IPS-20b (cell line): ENCODE measurements at regions not wholly inside any gene's neighbourhood (a gene's known extent, or its start where the extent isn't known, plus 50 kb on each side); places are given as distances from the start of the nearest gene placed in this dataset.

ENCODE experiments used
- H3K27ac ChIP-seq: one replicate; pipeline ENCODE4 v1.5.1; 2013; ENCODE audit warnings: low read length
- H3K27me3 ChIP-seq: 2 replicates; pipeline ENCODE4 v1.6.1; 2013; ENCODE audit warnings: mild to moderate bottlenecking, low read length, inconsistent platforms; ENCODE audit not compliant: insufficient read depth
- H3K36me3 ChIP-seq: 2 replicates; pipeline ENCODE4 v1.6.1; 2013; ENCODE audit warnings: low read depth, mild to moderate bottlenecking, inconsistent platforms, low read length, moderate library complexity; ENCODE audit not compliant: insufficient read depth
- H3K4me1 ChIP-seq: 2 replicates; pipeline ENCODE4 v1.6.1; 2013; ENCODE audit warnings: mild to moderate bottlenecking, control low read depth, inconsistent platforms, low read length, moderate library complexity; ENCODE audit not compliant: insufficient read depth
- H3K4me3 ChIP-seq: 2 replicates; pipeline ENCODE4 v1.5.1; 2013; ENCODE audit warnings: mild to moderate bottlenecking, low read length, inconsistent platforms
- H3K9ac ChIP-seq: 2 replicates; pipeline ENCODE4 v1.6.1; 2013; ENCODE audit warnings: low read depth, mild to moderate bottlenecking, inconsistent platforms, low read length, moderate library complexity
- H3K9me3 ChIP-seq: 2 replicates; pipeline ENCODE4 v1.6.1; 2013; ENCODE audit warnings: mild to moderate bottlenecking, low read depth, low read length, inconsistent platforms; ENCODE audit not compliant: insufficient read depth

GRCh38 chr2:23296691-23297090, 88.3 kb upstream of the KLHL29 start:
- Histone ChIP-seq H3K36me3 (no peaks in the 10 kb centered on the region), H3K4me1 (no peaks in the 10 kb centered on the region), H3K9me3 (no peaks in the 10 kb centered on the region), H3K27me3 (no peaks in the 10 kb centered on the region), H3K4me3 (no peak overlapping the region), H3K9ac (no peak overlapping the region), H3K27ac (no peak overlapping the region)

- Histone ChIP-seq H3K9ac (no peak overlapping the region), H3K4me3 (no peak overlapping the region), H3K27ac (no peak overlapping the region), H3K36me3 (no peaks in the 10 kb centered on the region), H3K4me1 (no peaks in the 10 kb centered on the region), H3K27me3 (no peaks in the 10 kb centered on the region), H3K9me3 (no peaks in the 10 kb centered on the region)
Observed at GRCh38 chr2:23297112-23297511, 87.9 kb upstream of the KLHL29 start.

GRCh38 chr2:23298551-23298950, 86.4 kb upstream of the KLHL29 start:
- no peaks in the 10 kb centered on the region for H3K27me3 ChIP-seq
- H3K36me3 ChIP-seq, result no peaks in the 10 kb centered on the region
- H3K9me3 ChIP-seq, result no peaks in the 10 kb centered on the region
- no peak overlapping the region for H3K4me3 ChIP-seq
- no peaks in the 10 kb centered on the region for H3K4me1 ChIP-seq
- H3K27ac ChIP-seq, result no peak overlapping the region
- H3K9ac ChIP-seq, result no peak overlapping the region

GRCh38 chr2:23299476-23300195, 85.3 kb upstream of the KLHL29 start:
- no peaks in the 10 kb centered on the region for H3K4me1 ChIP-seq
- H3K27ac ChIP-seq, result no peak overlapping the region
- H3K36me3 ChIP-seq, result no peaks in the 10 kb centered on the region
- no peaks in the 10 kb centered on the region for H3K9me3 ChIP-seq
- H3K27me3 ChIP-seq, result no peaks in the 10 kb centered on the region
- no peak overlapping the region for H3K4me3 ChIP-seq
- no peak overlapping the region for H3K9ac ChIP-seq

DNA sequence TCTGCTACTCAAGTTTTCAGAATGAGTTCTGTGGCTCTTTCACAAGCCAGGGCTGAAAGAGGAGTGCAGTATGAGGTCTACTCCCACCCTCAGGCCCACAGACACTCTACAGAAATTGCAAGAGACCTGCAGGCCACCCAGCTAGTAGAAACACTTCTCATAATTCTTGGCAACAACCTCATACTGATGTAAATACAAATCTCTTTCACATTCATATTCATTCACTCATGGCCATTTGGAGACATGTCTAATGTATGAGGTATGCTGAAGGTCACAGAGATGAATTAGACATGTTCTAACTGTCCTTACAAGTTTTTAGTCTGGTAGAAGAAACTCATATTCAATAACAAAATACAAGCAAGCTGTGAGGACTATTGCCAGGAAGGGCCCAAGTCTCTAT, 83.8 kb upstream of the KLHL29 start:
- H3K4me1 ChIP-seq, result no peaks in the 10 kb centered on the region
- no peaks in the 10 kb centered on the region for H3K9me3 ChIP-seq
- H3K4me3 ChIP-seq, result no peak overlapping the region
- H3K36me3 ChIP-seq, result no peaks in the 10 kb centered on the region
- no peaks in the 10 kb centered on the region for H3K27me3 ChIP-seq
- no peak overlapping the region for H3K9ac ChIP-seq
- no peak overlapping the region for H3K27ac ChIP-seq

GRCh38 chr2:23302591-23302990, 82.4 kb upstream of the KLHL29 start:
- H3K36me3 ChIP-seq, result no peaks in the 10 kb centered on the region
- no peak overlapping the region for H3K4me3 ChIP-seq
- H3K9ac ChIP-seq, result no peak overlapping the region
- H3K9me3 ChIP-seq, result no peaks in the 10 kb centered on the region
- no peak overlapping the region for H3K27ac ChIP-seq
- H3K4me1 ChIP-seq, result no peaks in the 10 kb centered on the region
- no peaks in the 10 kb centered on the region for H3K27me3 ChIP-seq

- Histone ChIP-seq H3K27ac (no peak overlapping the region), H3K27me3 (no peaks in the 10 kb centered on the region), H3K36me3 (no peaks in the 10 kb centered on the region), H3K4me1 (no peaks in the 10 kb centered on the region), H3K9ac (no peak overlapping the region), H3K9me3 (no peaks in the 10 kb centered on the region), H3K4me3 (no peak overlapping the region)
Observed at GRCh38 chr2:23306401-23306800, 78.6 kb upstream of the KLHL29 start.

- Histone ChIP-seq H3K9me3 (no peaks in the 10 kb centered on the region), H3K4me1 (no peaks in the 10 kb centered on the region), H3K36me3 (no peaks in the 10 kb centered on the region), H3K27ac (no peak overlapping the region), H3K9ac (no peak overlapping the region), H3K4me3 (no peak overlapping the region), H3K27me3 (no peaks in the 10 kb centered on the region)
Observed at GRCh38 chr2:23311186-23311585, 73.8 kb upstream of the KLHL29 start.

GRCh38 chr2:23312996-23313606, 71.9 kb upstream of the KLHL29 start:
- Histone ChIP-seq H3K9me3 (no peaks in the 10 kb centered on the region), H3K36me3 (no peaks in the 10 kb centered on the region), H3K27ac (no peak overlapping the region), H3K4me1 (no peaks in the 10 kb centered on the region), H3K4me3 (no peak overlapping the region), H3K9ac (no peak overlapping the region), H3K27me3 (no peaks in the 10 kb centered on the region)

- Histone ChIP-seq H3K36me3 (no peaks in the 10 kb centered on the region), H3K4me1 (no peaks in the 10 kb centered on the region), H3K4me3 (no peak overlapping the region), H3K27ac (no peak overlapping the region), H3K27me3 (no peaks in the 10 kb centered on the region), H3K9me3 (no peaks in the 10 kb centered on the region), H3K9ac (no peak overlapping the region)
Observed at GRCh38 chr2:23314687-23315086, 70.3 kb upstream of the KLHL29 start.

DNA sequence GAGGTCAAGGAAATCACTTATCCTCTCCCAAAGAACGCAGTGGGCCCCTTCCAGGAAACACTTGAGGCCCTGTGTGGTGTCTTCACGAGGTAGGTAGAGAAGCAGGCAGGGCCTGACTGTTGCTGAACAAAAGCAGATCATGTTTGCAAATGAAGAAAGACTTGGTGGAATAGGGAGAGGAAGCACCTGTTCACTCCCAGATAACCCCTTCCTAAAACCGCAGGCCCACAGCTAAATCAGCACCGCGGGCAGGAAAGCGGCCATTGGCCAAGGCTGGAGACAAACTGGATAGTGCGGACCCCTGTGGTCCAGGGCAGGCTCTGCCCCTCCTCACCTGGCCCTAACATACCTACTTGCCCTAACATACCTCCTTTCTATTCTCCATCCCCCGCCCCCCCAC, 64.9 kb upstream of the KLHL29 start:
- H3K36me3 ChIP-seq, result no peaks in the 10 kb centered on the region
- H3K9ac ChIP-seq, result no peak overlapping the region
- H3K27me3 ChIP-seq, result no peaks in the 10 kb centered on the region
- H3K4me1 ChIP-seq, result no peaks in the 10 kb centered on the region
- no peaks in the 10 kb centered on the region for H3K9me3 ChIP-seq
- no peak overlapping the region for H3K27ac ChIP-seq
- H3K4me3 ChIP-seq, result no peak overlapping the region

DNA sequence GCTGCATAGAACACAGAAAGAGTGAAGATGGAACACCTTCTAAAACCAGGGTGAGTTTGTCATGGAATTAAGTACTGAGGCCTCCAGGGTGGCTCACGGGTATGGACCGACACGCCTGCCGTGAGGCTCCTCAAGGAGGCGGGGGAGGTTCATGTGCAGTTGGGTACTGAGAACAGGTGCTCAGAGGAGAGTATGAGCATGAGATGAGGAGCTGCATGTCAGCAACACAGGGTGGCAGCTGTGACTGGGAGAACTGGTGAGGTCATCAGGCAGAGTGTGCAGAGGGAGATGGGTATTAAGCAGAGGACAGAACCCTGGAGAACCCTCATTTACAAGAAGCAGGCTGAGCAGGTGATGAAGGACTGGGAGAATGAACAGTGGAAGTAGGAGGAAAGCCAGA, 63.2 kb upstream of the KLHL29 start:
- no peaks in the 10 kb centered on the region for H3K36me3 ChIP-seq
- H3K9ac ChIP-seq, result no peak overlapping the region
- H3K4me1 ChIP-seq, result no peaks in the 10 kb centered on the region
- no peaks in the 10 kb centered on the region for H3K27me3 ChIP-seq
- H3K27ac ChIP-seq, result no peak overlapping the region
- H3K9me3 ChIP-seq, result no peaks in the 10 kb centered on the region
- no peak overlapping the region for H3K4me3 ChIP-seq
